SU-DHL-6 (cell line): ENCODE measurements at regions not wholly inside any gene's neighbourhood (a gene's known extent, or its start where the extent isn't known, plus 50 kb on each side); places are given as distances from the start of the nearest gene placed in this dataset.
"Not testable (repeated sequence)": the region's sequence is repeated elsewhere in the genome, so short reads cannot be mapped to it uniquely, and the experiment has no call there.

Experiments used
- EZH2phosphoT487 ChIP-seq: fragments of 200-600 bp; sonication (generic), shearing (Covaris generic); conservative IDR thresholded peaks from 2 replicates; pipeline ENCODE4 v1.6.1; 2018; ENCODE audit warnings: mild to moderate bottlenecking, antibody characterized with exemption, low read length, moderate library complexity, mixed read lengths
- TF ChIP-seq, protein P1 (sequence below): fragments of 200-600 bp; sonication (generic); IDR thresholded peaks from one replicate; pipeline ENCODE4 v1.5.1; 2017; ENCODE audit warnings: antibody characterized with exemption, mild to moderate bottlenecking, low read length, moderate library complexity; ENCODE audit not compliant: insufficient read depth, poor library complexity, severe bottlenecking

GRCh38 chr5:105602406-105602805, 2039.8 kb upstream of the NUDT12 start:
- TF ChIP-seq, protein P1, sequence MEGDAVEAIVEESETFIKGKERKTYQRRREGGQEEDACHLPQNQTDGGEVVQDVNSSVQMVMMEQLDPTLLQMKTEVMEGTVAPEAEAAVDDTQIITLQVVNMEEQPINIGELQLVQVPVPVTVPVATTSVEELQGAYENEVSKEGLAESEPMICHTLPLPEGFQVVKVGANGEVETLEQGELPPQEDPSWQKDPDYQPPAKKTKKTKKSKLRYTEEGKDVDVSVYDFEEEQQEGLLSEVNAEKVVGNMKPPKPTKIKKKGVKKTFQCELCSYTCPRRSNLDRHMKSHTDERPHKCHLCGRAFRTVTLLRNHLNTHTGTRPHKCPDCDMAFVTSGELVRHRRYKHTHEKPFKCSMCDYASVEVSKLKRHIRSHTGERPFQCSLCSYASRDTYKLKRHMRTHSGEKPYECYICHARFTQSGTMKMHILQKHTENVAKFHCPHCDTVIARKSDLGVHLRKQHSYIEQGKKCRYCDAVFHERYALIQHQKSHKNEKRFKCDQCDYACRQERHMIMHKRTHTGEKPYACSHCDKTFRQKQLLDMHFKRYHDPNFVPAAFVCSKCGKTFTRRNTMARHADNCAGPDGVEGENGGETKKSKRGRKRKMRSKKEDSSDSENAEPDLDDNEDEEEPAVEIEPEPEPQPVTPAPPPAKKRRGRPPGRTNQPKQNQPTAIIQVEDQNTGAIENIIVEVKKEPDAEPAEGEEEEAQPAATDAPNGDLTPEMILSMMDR, result not testable (repeated sequence)
- not testable (repeated sequence) for TF ChIP-seq EZH2phosphoT487
